ENCODE measurements at regions not wholly inside any gene's neighbourhood (a gene's known extent, or its start where the extent isn't known, plus 50 kb on each side); places are given as distances from the start of the nearest gene placed in this dataset.

DNA sequence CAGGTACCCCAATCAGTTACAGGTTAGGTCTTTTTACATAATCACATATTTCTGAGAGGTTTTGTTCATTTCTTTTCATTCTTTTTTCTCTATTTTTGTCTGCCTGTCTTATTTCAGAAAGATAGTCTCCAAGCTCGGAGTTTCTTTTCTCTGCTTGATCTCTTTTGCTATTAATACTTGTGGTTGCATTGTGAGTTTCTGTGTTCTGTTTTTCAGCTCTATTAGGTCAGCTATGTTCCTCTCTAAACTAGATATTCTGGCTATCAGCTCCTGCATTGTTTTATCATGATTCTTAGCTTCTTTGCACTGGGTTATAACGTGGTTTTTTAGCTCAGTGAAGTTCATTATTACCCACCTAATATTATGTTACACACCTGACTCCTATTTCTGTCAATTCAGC is 914.1 kb downstream of the TRHDE start:
- TF ChIP-seq, protein P1, sequence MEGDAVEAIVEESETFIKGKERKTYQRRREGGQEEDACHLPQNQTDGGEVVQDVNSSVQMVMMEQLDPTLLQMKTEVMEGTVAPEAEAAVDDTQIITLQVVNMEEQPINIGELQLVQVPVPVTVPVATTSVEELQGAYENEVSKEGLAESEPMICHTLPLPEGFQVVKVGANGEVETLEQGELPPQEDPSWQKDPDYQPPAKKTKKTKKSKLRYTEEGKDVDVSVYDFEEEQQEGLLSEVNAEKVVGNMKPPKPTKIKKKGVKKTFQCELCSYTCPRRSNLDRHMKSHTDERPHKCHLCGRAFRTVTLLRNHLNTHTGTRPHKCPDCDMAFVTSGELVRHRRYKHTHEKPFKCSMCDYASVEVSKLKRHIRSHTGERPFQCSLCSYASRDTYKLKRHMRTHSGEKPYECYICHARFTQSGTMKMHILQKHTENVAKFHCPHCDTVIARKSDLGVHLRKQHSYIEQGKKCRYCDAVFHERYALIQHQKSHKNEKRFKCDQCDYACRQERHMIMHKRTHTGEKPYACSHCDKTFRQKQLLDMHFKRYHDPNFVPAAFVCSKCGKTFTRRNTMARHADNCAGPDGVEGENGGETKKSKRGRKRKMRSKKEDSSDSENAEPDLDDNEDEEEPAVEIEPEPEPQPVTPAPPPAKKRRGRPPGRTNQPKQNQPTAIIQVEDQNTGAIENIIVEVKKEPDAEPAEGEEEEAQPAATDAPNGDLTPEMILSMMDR (IDR thresholded peaks at IDR 0.05; ENCODE audit: poor library complexity) = no peak
- TF ChIP-seq EZH2 (IDR thresholded peaks at IDR 0.05; ENCODE audit: borderline replicate concordance) = no peak
- no peak for TF ChIP-seq EZH2phosphoT487 (IDR thresholded peaks at IDR 0.05; ENCODE audit: low read depth, severe bottlenecking, unreplicated experiment)

Measured in hepatocyte (in vitro differentiated cells).